ENCODE measurements at regions not wholly inside any gene's neighbourhood (a gene's known extent, or its start where the extent isn't known, plus 50 kb on each side); places are given as distances from the start of the nearest gene placed in this dataset.

GRCh38 chr5:57795203-57795602 lies 312.6 kb upstream of the ACTBL2 start:
- H3K4me1 Mint-ChIP-seq = no peaks in the 10 kb centered on the region
- Histone ChIP-seq H4K20me1 (ENCODE audit: control insufficient read depth, insufficient read depth, low read length, poor library complexity, severe bottlenecking) (no peaks in the 10 kb centered on the region), H3K4me3 (ENCODE audit: control extremely low read depth in 1 of 5, extremely low read depth in 1 of 5, insufficient read depth in 1 of 5, low read depth in 2 of 5, low read length in 4 of 5) (no peak overlapping the region), H3K9ac (ENCODE audit: low read length) (no peak overlapping the region), H3K4me1 (ENCODE audit: control insufficient read depth in 2 of 2, insufficient read depth in 2 of 2, low read length in 2 of 2) (no peaks in the 10 kb centered on the region), H3K27me3 (replicated peaks in 1 of 4; ENCODE audit: control extremely low read depth in 1 of 4, control insufficient read depth in 3 of 4, insufficient read depth in 4 of 4, low read length in 3 of 4) (no peaks in the 10 kb centered on the region), H2AFZ (ENCODE audit: insufficient read depth, low read depth, low read length, poor library complexity, severe bottlenecking) (no peak overlapping the region), H3K9me3 (ENCODE audit: control extremely low read depth in 1 of 3, control insufficient read depth in 2 of 3, insufficient read depth in 1 of 3, low read length in 2 of 3) (no peaks in the 10 kb centered on the region), H3K4me2 (replicated peaks; ENCODE audit: low read depth, low read length, poor library complexity, severe bottlenecking) (no peak overlapping the region), H3K36me3 (replicated peaks in 1 of 2; ENCODE audit: control extremely low read depth in 1 of 2, control insufficient read depth in 1 of 2, extremely low read depth in 1 of 2, insufficient read depth in 2 of 2, low read length in 1 of 2) (no peaks in the 10 kb centered on the region), H3K79me2 (ENCODE audit: control insufficient read depth, insufficient read depth, low read length) (no peaks in the 10 kb centered on the region), H3K27ac (ENCODE audit: low read length in 2 of 2) (no peak overlapping the region)
- WGBS (ENCODE audit: insufficient coverage) = 100% methylated on average over 1 of the region's 1 CpG
- H3K9me3 Mint-ChIP-seq (ENCODE audit: insufficient read depth) = no peaks in the 10 kb centered on the region
- ChIA-PET POLR2A (no interaction called here), CTCF (no interaction called here)
- no peak for TF ChIP-seq CTCF (IDR thresholded peaks at IDR 0.05)
- no peak for TF ChIP-seq EZH2 (IDR thresholded peaks at IDR 0.05; ENCODE audit: borderline replicate concordance, insufficient read depth, low read depth, low read length, poor library complexity, severe bottlenecking)
- intact Hi-C loops (cut with micrococcal nuclease) = no loop called here
- ATAC-seq (ENCODE audit: low read depth) (no peak), DNase-seq (no peak)
- no peak overlapping the region for H3K27ac Mint-ChIP-seq
- peaks cover 5% of the 10 kb centered on the region for H3K27me3 Mint-ChIP-seq
- no peak overlapping the region for H3K4me3 Mint-ChIP-seq

- no peak for ATAC-seq (ENCODE audit: low read depth)
- CTCF ChIA-PET = no interaction called here
- POLR2A ChIA-PET = no interaction called here
- Histone ChIP-seq H3K36me3 (replicated peaks in 1 of 2; ENCODE audit: control extremely low read depth in 1 of 2, control insufficient read depth in 1 of 2, extremely low read depth in 1 of 2, insufficient read depth in 2 of 2, low read length in 1 of 2) (no peaks in the 10 kb centered on the region), H3K9me3 (ENCODE audit: control extremely low read depth in 1 of 3, control insufficient read depth in 2 of 3, insufficient read depth in 1 of 3, low read length in 2 of 3) (no peaks in the 10 kb centered on the region), H2AFZ (ENCODE audit: insufficient read depth, low read depth, low read length, poor library complexity, severe bottlenecking) (no peak overlapping the region), H3K4me3 (ENCODE audit: control extremely low read depth in 1 of 5, extremely low read depth in 1 of 5, insufficient read depth in 1 of 5, low read depth in 2 of 5, low read length in 4 of 5) (no peak overlapping the region), H3K27me3 (replicated peaks in 1 of 4; ENCODE audit: control extremely low read depth in 1 of 4, control insufficient read depth in 3 of 4, insufficient read depth in 4 of 4, low read length in 3 of 4) (no peaks in the 10 kb centered on the region), H4K20me1 (ENCODE audit: control insufficient read depth, insufficient read depth, low read length, poor library complexity, severe bottlenecking) (no peaks in the 10 kb centered on the region), H3K9ac (ENCODE audit: low read length) (no peak overlapping the region), H3K79me2 (ENCODE audit: control insufficient read depth, insufficient read depth, low read length) (no peaks in the 10 kb centered on the region), H3K4me1 (ENCODE audit: control insufficient read depth in 2 of 2, insufficient read depth in 2 of 2, low read length in 2 of 2) (no peaks in the 10 kb centered on the region), H3K27ac (ENCODE audit: low read length in 2 of 2) (no peak overlapping the region), H3K4me2 (replicated peaks; ENCODE audit: low read depth, low read length, poor library complexity, severe bottlenecking) (no peak overlapping the region)
- no peak overlapping the region for H3K4me3 Mint-ChIP-seq
- H3K27me3 Mint-ChIP-seq = peaks cover 11% of the 10 kb centered on the region
- no peak overlapping the region for H3K27ac Mint-ChIP-seq
- WGBS (ENCODE audit: insufficient coverage) = no CpG with 5 or more reads among the region's 1 CpG
- no peaks in the 10 kb centered on the region for H3K9me3 Mint-ChIP-seq (ENCODE audit: insufficient read depth)
- intact Hi-C loops (cut with micrococcal nuclease) = no loop called here
- no peak for TF ChIP-seq EZH2 (IDR thresholded peaks at IDR 0.05; ENCODE audit: borderline replicate concordance, insufficient read depth, low read depth, low read length, poor library complexity, severe bottlenecking)
- no peak for TF ChIP-seq CTCF (IDR thresholded peaks at IDR 0.05)
- H3K4me1 Mint-ChIP-seq = no peaks in the 10 kb centered on the region
- no peak for DNase-seq
Measured at GRCh38 chr5:57791875-57792274, 309.3 kb upstream of the ACTBL2 start.
